ENCODE measurements at regions not wholly inside any gene's neighbourhood (a gene's known extent, or its start where the extent isn't known, plus 50 kb on each side); places are given as distances from the start of the nearest gene placed in this dataset.

GRCh38 chr4:104979083-104979760 lies 167.5 kb upstream of the TET2 start:
- Histone ChIP-seq H3K27me3 (no peaks in the 10 kb centered on the region), H3K4me1 (ENCODE audit: insufficient read depth) (no peaks in the 10 kb centered on the region), H3K79me2 (no peaks in the 10 kb centered on the region), H3K4me3 (no peak overlapping the region), H3K9me3 (ENCODE audit: low read depth) (no peaks in the 10 kb centered on the region), H3K4me2 (no peak overlapping the region), H3K9me2 (replicated peaks; ENCODE audit: insufficient read depth) (no peaks in the 10 kb centered on the region), H2AFZ (no peak overlapping the region), H3K27ac (no peak overlapping the region), H3K36me3 (replicated peaks; ENCODE audit: insufficient read depth, low read depth) (no peaks in the 10 kb centered on the region), H4K20me1 (ENCODE audit: insufficient read depth, poor library complexity, severe bottlenecking) (no peaks in the 10 kb centered on the region)
- no peak for TF ChIP-seq CTCF (IDR thresholded peaks at IDR 0.05; ENCODE audit: poor library complexity)
- no peak for TF ChIP-seq EZH2 (IDR thresholded peaks at IDR 0.05; ENCODE audit: borderline replicate concordance)
- TF ChIP-seq EZH2phosphoT487 (IDR thresholded peaks at IDR 0.05; ENCODE audit: low read depth, severe bottlenecking, unreplicated experiment) = no peak
- DNase-seq (ENCODE audit: low spot score) = no peak
- WGBS (ENCODE audit: low lambda C conversion rate, missing lambda C conversion rate) = 85% methylated on average over 4 of the region's 4 CpGs

GRCh38 chr4:104983615-104984179 lies 163.0 kb upstream of the TET2 start:
- Histone ChIP-seq H3K27me3 (no peaks in the 10 kb centered on the region), H3K36me3 (replicated peaks; ENCODE audit: insufficient read depth, low read depth) (no peaks in the 10 kb centered on the region), H3K4me3 (no peak overlapping the region), H3K27ac (no peak overlapping the region), H2AFZ (no peak overlapping the region), H3K9me3 (ENCODE audit: low read depth) (no peaks in the 10 kb centered on the region), H4K20me1 (ENCODE audit: insufficient read depth, poor library complexity, severe bottlenecking) (no peaks in the 10 kb centered on the region), H3K79me2 (no peaks in the 10 kb centered on the region), H3K4me1 (ENCODE audit: insufficient read depth) (no peaks in the 10 kb centered on the region), H3K4me2 (no peak overlapping the region), H3K9me2 (replicated peaks; ENCODE audit: insufficient read depth) (no peaks in the 10 kb centered on the region)
- 60% methylated on average over 1 of the region's 1 CpG for whole genome bisulfite sequencing (ENCODE audit: low lambda C conversion rate, missing lambda C conversion rate)
- DNase-seq (ENCODE audit: low spot score) = no peak
- TF ChIP-seq EZH2 (IDR thresholded peaks at IDR 0.05; ENCODE audit: borderline replicate concordance) (no peak), EZH2phosphoT487 (IDR thresholded peaks at IDR 0.05; ENCODE audit: low read depth, severe bottlenecking, unreplicated experiment) (no peak), CTCF (IDR thresholded peaks at IDR 0.05; ENCODE audit: poor library complexity) (no peak)

- H3K79me2 ChIP-seq = no peaks in the 10 kb centered on the region
- H3K27me3 ChIP-seq = no peaks in the 10 kb centered on the region
- H4K20me1 ChIP-seq (ENCODE audit: insufficient read depth, poor library complexity, severe bottlenecking) = no peaks in the 10 kb centered on the region
- no peaks in the 10 kb centered on the region for H3K9me3 ChIP-seq (ENCODE audit: low read depth)
- no peaks in the 10 kb centered on the region for H3K9me2 ChIP-seq (replicated peaks; ENCODE audit: insufficient read depth)
- TF ChIP-seq EZH2phosphoT487 (IDR thresholded peaks at IDR 0.05; ENCODE audit: low read depth, severe bottlenecking, unreplicated experiment) (no peak), CTCF (IDR thresholded peaks at IDR 0.05; ENCODE audit: poor library complexity) (no peak), EZH2 (IDR thresholded peaks at IDR 0.05; ENCODE audit: borderline replicate concordance) (no peak)
- DNase-seq (ENCODE audit: low spot score) = no peak
- H3K4me3 ChIP-seq = no peak overlapping the region
- 74% methylated on average over 5 of the region's 5 CpGs for WGBS (ENCODE audit: low lambda C conversion rate, missing lambda C conversion rate)
- no peaks in the 10 kb centered on the region for H3K36me3 ChIP-seq (replicated peaks; ENCODE audit: insufficient read depth, low read depth)
- no peak overlapping the region for H3K27ac ChIP-seq
- no peaks in the 10 kb centered on the region for H3K4me1 ChIP-seq (ENCODE audit: insufficient read depth)
- no peak overlapping the region for H3K4me2 ChIP-seq
- no peak overlapping the region for H2AFZ ChIP-seq
Observed at GRCh38 chr4:104986306-104986705, 160.4 kb upstream of the TET2 start.
